ENCODE measurements at regions not wholly inside any gene's neighbourhood (a gene's known extent, or its start where the extent isn't known, plus 50 kb on each side); places are given as distances from the start of the nearest gene placed in this dataset.

GRCh38 chr9:31114346-31114745 is 1270.1 kb upstream of the ACO1 start:
- TF ChIP-seq CTCF (conservative IDR thresholded peaks at IDR 0.05; ENCODE audit: low read length) (no peak), EZH2phosphoT487 (IDR thresholded peaks at IDR 0.05; ENCODE audit: borderline replicate concordance) (no peak)
- H3K9ac ChIP-seq (ENCODE audit: low read depth, low read length, poor library complexity, severe bottlenecking): no peak overlapping the region
- H3K36me3 ChIP-seq (ENCODE audit: insufficient read depth, low read length): no peaks in the 10 kb centered on the region
- no peaks in the 10 kb centered on the region for H3K27me3 ChIP-seq (ENCODE audit: insufficient read depth, low read length, poor library complexity, severe bottlenecking)
- no peaks in the 10 kb centered on the region for H4K20me1 ChIP-seq (ENCODE audit: insufficient read depth, low read length, poor library complexity, severe bottlenecking)
- H3K9me3 ChIP-seq (ENCODE audit: insufficient read depth, low read depth, low read length): no peaks in the 10 kb centered on the region
- H3K9me2 ChIP-seq (replicated peaks; ENCODE audit: low read depth, low read length): no peaks in the 10 kb centered on the region
- no peaks in the 10 kb centered on the region for H3K4me1 ChIP-seq (ENCODE audit: insufficient read depth, low read length, poor library complexity, severe bottlenecking)
- H2AFZ ChIP-seq (ENCODE audit: low read length): no peak overlapping the region
- H3K4me2 ChIP-seq (ENCODE audit: low read depth, low read length, poor library complexity, severe bottlenecking): no peak overlapping the region
- no peaks in the 10 kb centered on the region for H3F3A ChIP-seq (ENCODE audit: low read depth)
- no peaks in the 10 kb centered on the region for H3K79me2 ChIP-seq (ENCODE audit: insufficient read depth, low read length)
- H3K4me3 ChIP-seq (ENCODE audit: low read length, poor library complexity, severe bottlenecking): no peak overlapping the region

GRCh38 chr9:31119890-31120454 is 1264.5 kb upstream of the ACO1 start:
- Histone ChIP-seq H3F3A (ENCODE audit: low read depth) (no peaks in the 10 kb centered on the region), H3K4me3 (ENCODE audit: low read length, poor library complexity, severe bottlenecking) (no peak overlapping the region), H3K79me2 (ENCODE audit: insufficient read depth, low read length) (no peaks in the 10 kb centered on the region), H3K9ac (ENCODE audit: low read depth, low read length, poor library complexity, severe bottlenecking) (no peak overlapping the region), H2AFZ (ENCODE audit: low read length) (no peak overlapping the region), H4K20me1 (ENCODE audit: insufficient read depth, low read length, poor library complexity, severe bottlenecking) (no peaks in the 10 kb centered on the region), H3K9me2 (replicated peaks; ENCODE audit: low read depth, low read length) (no peaks in the 10 kb centered on the region), H3K36me3 (ENCODE audit: insufficient read depth, low read length) (no peaks in the 10 kb centered on the region), H3K4me2 (ENCODE audit: low read depth, low read length, poor library complexity, severe bottlenecking) (no peak overlapping the region), H3K4me1 (ENCODE audit: insufficient read depth, low read length, poor library complexity, severe bottlenecking) (no peaks in the 10 kb centered on the region), H3K9me3 (ENCODE audit: insufficient read depth, low read depth, low read length) (no peaks in the 10 kb centered on the region), H3K27me3 (ENCODE audit: insufficient read depth, low read length, poor library complexity, severe bottlenecking) (no peaks in the 10 kb centered on the region)
- TF ChIP-seq EZH2phosphoT487 (IDR thresholded peaks at IDR 0.05; ENCODE audit: borderline replicate concordance): no peak
- peak; percentile 33; the same call in 1 of the 2 replicates for TF ChIP-seq CTCF (conservative IDR thresholded peaks at IDR 0.05; ENCODE audit: low read length)

GRCh38 chr9:31124389-31124788 is 1260.1 kb upstream of the ACO1 start:
- H3K9me2 ChIP-seq (replicated peaks; ENCODE audit: low read depth, low read length): no peaks in the 10 kb centered on the region; the same call in 1 of the 2 replicates
- no peaks in the 10 kb centered on the region for H3F3A ChIP-seq (ENCODE audit: low read depth)
- H3K4me2 ChIP-seq (ENCODE audit: low read depth, low read length, poor library complexity, severe bottlenecking): no peak overlapping the region
- no peaks in the 10 kb centered on the region for H4K20me1 ChIP-seq (ENCODE audit: insufficient read depth, low read length, poor library complexity, severe bottlenecking)
- H3K4me1 ChIP-seq (ENCODE audit: insufficient read depth, low read length, poor library complexity, severe bottlenecking): no peaks in the 10 kb centered on the region
- H3K9ac ChIP-seq (ENCODE audit: low read depth, low read length, poor library complexity, severe bottlenecking): no peak overlapping the region
- H3K36me3 ChIP-seq (ENCODE audit: insufficient read depth, low read length): no peaks in the 10 kb centered on the region
- no peak overlapping the region for H2AFZ ChIP-seq (ENCODE audit: low read length)
- H3K9me3 ChIP-seq (ENCODE audit: insufficient read depth, low read depth, low read length): no peaks in the 10 kb centered on the region
- H3K27me3 ChIP-seq (ENCODE audit: insufficient read depth, low read length, poor library complexity, severe bottlenecking): no peaks in the 10 kb centered on the region
- TF ChIP-seq EZH2phosphoT487 (IDR thresholded peaks at IDR 0.05; ENCODE audit: borderline replicate concordance) (no peak), CTCF (conservative IDR thresholded peaks at IDR 0.05; ENCODE audit: low read length) (no peak)
- no peaks in the 10 kb centered on the region for H3K79me2 ChIP-seq (ENCODE audit: insufficient read depth, low read length)
- no peak overlapping the region for H3K4me3 ChIP-seq (ENCODE audit: low read length, poor library complexity, severe bottlenecking)

Measured in Loucy (cell line).